MM.1S (cell line): ENCODE measurements at regions not wholly inside any gene's neighbourhood (a gene's known extent, or its start where the extent isn't known, plus 50 kb on each side); places are given as distances from the start of the nearest gene placed in this dataset.

Experiments used
- DNase-seq: peaks from one replicate; pipeline ENCODE4 v3.0.0-alpha.2; 2015
- H2AFZ ChIP-seq: fragments of 300-600 bp; sonication (generic); 2 replicates; pipeline ENCODE4 v1.6.0; 2016; ENCODE audit warnings: antibody characterized with exemption, low read length
- H3F3A ChIP-seq: fragments of 300-600 bp; sonication (generic); 2 replicates; pipeline ENCODE4 v1.6.1; 2016; ENCODE audit warnings: mild to moderate bottlenecking, antibody characterized with exemption, low read length, moderate library complexity, mixed read lengths; ENCODE audit not compliant: insufficient read depth
- H3K27ac ChIP-seq: fragments of 300-600 bp; sonication (generic); 2 replicates; pipeline ENCODE4 v1.5.1; 2016; ENCODE audit warnings: mild to moderate bottlenecking, low read length
- H3K27me3 ChIP-seq: fragments of 300-600 bp; sonication (generic); replicated peaks from 2 replicates; pipeline ENCODE4 v1.6.0; 2016; ENCODE audit warnings: low read length; ENCODE audit not compliant: insufficient read depth
- H3K36me3 ChIP-seq: fragments of 300-600 bp; sonication (generic); replicated peaks from 2 replicates; pipeline ENCODE4 v1.6.1; 2016; ENCODE audit warnings: mild to moderate bottlenecking, low read length, mixed read lengths; ENCODE audit not compliant: insufficient read depth
- H3K4me1 ChIP-seq: fragments of 300-600 bp; sonication (generic); 2 replicates; pipeline ENCODE4 v1.6.1; 2016; ENCODE audit warnings: low read length, mixed read lengths
- H3K4me2 ChIP-seq: fragments of 300-600 bp; sonication (generic); 2 replicates; pipeline ENCODE4 v1.6.0; 2016; ENCODE audit warnings: low read depth, low read length
- H3K4me3 ChIP-seq: fragments of 300-600 bp; sonication (generic); 2 replicates; pipeline ENCODE4 v1.5.1; 2016; ENCODE audit warnings: low read length, mixed read lengths
- H3K79me2 ChIP-seq: fragments of 300-600 bp; sonication (generic); 2 replicates; pipeline ENCODE4 v1.6.1; 2016; ENCODE audit warnings: mixed run types, low read length, mixed read lengths
- H3K9ac ChIP-seq: fragments of 300-600 bp; sonication (generic); 2 replicates; pipeline ENCODE4 v1.6.1; 2016; ENCODE audit warnings: low read length, mixed read lengths
- H3K9me2 ChIP-seq: fragments of 300-600 bp; sonication (generic); replicated peaks from 2 replicates; pipeline ENCODE4 v1.6.1; 2016; ENCODE audit warnings: mild to moderate bottlenecking, low read length, mixed read lengths; ENCODE audit not compliant: insufficient read depth
- H3K9me3 ChIP-seq: fragments of 300-600 bp; sonication (generic); replicated peaks from 2 replicates; pipeline ENCODE4 v1.6.1; 2016; ENCODE audit warnings: mild to moderate bottlenecking, low read length, mixed read lengths; ENCODE audit not compliant: insufficient read depth
- H4K20me1 ChIP-seq: fragments of 300-600 bp; sonication (generic); 2 replicates; pipeline ENCODE4 v1.6.1; 2016; ENCODE audit warnings: mild to moderate bottlenecking, low read length, moderate library complexity, mixed read lengths; ENCODE audit not compliant: insufficient read depth
- EZH2 ChIP-seq: fragments of 300-600 bp; sonication (generic); optimal IDR thresholded peaks from 2 replicates; pipeline ENCODE3; 2017; ENCODE audit warnings: low read depth, mild to moderate bottlenecking, antibody characterized with exemption, low read length, mixed read lengths
- EZH2phosphoT487 ChIP-seq: fragments of 300-600 bp; sonication (generic); IDR thresholded peaks from 2 replicates; pipeline ENCODE4 v1.6.1; 2018; ENCODE audit warnings: antibody characterized with exemption, low read length
- TF ChIP-seq, protein P1 (sequence below): fragments of 300-600 bp; sonication (generic); IDR thresholded peaks from 2 replicates; pipeline ENCODE4 v1.5.1; 2016; ENCODE audit warnings: antibody characterized with exemption, low read length, mixed read lengths

- no peak for DNase-seq
- H3K4me2 ChIP-seq = no peak overlapping the region
Observed at GRCh38 chr5:90338712-90339372, 70.7 kb downstream of the CETN3 start.

DNA sequence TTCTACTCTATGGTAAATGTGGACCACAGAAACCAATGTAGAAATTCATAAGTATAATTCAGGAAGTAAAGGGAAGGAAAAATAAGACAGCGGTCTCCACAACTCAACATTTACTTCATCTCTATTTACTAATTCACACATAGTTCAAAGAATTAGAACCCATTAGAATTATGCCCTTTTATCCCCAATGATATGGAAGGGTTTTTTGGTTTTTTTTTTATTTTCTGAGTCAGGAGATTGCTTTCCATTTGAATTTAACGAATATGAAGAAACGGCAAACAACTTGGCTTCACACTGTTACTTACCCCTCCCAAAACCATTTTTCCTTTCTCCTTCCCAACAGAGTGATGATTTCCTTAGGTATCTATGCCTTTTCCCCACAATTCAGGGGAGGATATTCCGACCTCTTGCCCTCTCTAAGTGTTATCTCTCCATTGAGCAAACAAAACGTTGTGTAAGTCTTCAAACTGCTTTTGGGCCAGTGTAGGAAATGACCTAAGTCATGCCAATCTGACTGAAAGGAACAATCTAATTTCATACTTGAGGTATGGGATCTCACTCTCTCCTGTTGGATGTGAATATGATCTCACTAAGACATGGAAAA lies 72.0 kb downstream of the CETN3 start:
- H3K9me2 ChIP-seq = no peaks in the 10 kb centered on the region
- H3K36me3 ChIP-seq = no peaks in the 10 kb centered on the region
- TF ChIP-seq EZH2phosphoT487 (no peak), EZH2 (no peak)
- TF ChIP-seq, protein P1, sequence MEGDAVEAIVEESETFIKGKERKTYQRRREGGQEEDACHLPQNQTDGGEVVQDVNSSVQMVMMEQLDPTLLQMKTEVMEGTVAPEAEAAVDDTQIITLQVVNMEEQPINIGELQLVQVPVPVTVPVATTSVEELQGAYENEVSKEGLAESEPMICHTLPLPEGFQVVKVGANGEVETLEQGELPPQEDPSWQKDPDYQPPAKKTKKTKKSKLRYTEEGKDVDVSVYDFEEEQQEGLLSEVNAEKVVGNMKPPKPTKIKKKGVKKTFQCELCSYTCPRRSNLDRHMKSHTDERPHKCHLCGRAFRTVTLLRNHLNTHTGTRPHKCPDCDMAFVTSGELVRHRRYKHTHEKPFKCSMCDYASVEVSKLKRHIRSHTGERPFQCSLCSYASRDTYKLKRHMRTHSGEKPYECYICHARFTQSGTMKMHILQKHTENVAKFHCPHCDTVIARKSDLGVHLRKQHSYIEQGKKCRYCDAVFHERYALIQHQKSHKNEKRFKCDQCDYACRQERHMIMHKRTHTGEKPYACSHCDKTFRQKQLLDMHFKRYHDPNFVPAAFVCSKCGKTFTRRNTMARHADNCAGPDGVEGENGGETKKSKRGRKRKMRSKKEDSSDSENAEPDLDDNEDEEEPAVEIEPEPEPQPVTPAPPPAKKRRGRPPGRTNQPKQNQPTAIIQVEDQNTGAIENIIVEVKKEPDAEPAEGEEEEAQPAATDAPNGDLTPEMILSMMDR = no peak
- H3K79me2 ChIP-seq = no peaks in the 10 kb centered on the region
- no peaks in the 10 kb centered on the region for H3K27me3 ChIP-seq
- no peak overlapping the region for H3K9ac ChIP-seq
- H3K27ac ChIP-seq = no peak overlapping the region
- no peak for DNase-seq
- no peaks in the 10 kb centered on the region for H4K20me1 ChIP-seq
- H3F3A ChIP-seq = no peaks in the 10 kb centered on the region
- no peaks in the 10 kb centered on the region for H3K4me1 ChIP-seq
- no peak overlapping the region for H2AFZ ChIP-seq
- no peak overlapping the region for H3K4me3 ChIP-seq
- H3K9me3 ChIP-seq = no peaks in the 10 kb centered on the region
- no peak overlapping the region for H3K4me2 ChIP-seq

More at GRCh38 chr5:90338712-90339372, 70.7 kb downstream of the CETN3 start:
- Histone ChIP-seq H4K20me1 (no peaks in the 10 kb centered on the region), H3K36me3 (no peaks in the 10 kb centered on the region), H3K9me3 (no peaks in the 10 kb centered on the region), H3F3A (no peaks in the 10 kb centered on the region), H3K4me3 (no peak overlapping the region), H2AFZ (0 out of 2 replicates have a peak overlapping the region, but pooled peaks have one; percentile 24), H3K27me3 (no peaks in the 10 kb centered on the region), H3K9me2 (no peaks in the 10 kb centered on the region), H3K9ac (no peak overlapping the region), H3K4me1 (no peaks in the 10 kb centered on the region), H3K79me2 (no peaks in the 10 kb centered on the region), H3K27ac (no peak overlapping the region)
- no peak for TF ChIP-seq EZH2phosphoT487
- TF ChIP-seq, protein P1 = no peak
- no peak for TF ChIP-seq EZH2

GRCh38 chr5:90336752-90337151 lies 72.8 kb downstream of the CETN3 start:
- H3K36me3 ChIP-seq = no peaks in the 10 kb centered on the region
- DNase-seq = no peak

More at GRCh38 chr5:90336752-90337151, 72.8 kb downstream of the CETN3 start:
- Histone ChIP-seq H4K20me1 (no peaks in the 10 kb centered on the region), H3K9me3 (no peaks in the 10 kb centered on the region), H3K4me2 (no peak overlapping the region), H3K9ac (no peak overlapping the region), H3K27me3 (no peaks in the 10 kb centered on the region), H2AFZ (no peak overlapping the region), H3K79me2 (no peaks in the 10 kb centered on the region), H3K27ac (no peak overlapping the region), H3F3A (no peaks in the 10 kb centered on the region), H3K4me1 (no peaks in the 10 kb centered on the region), H3K4me3 (no peak overlapping the region), H3K9me2 (no peaks in the 10 kb centered on the region)
- TF ChIP-seq, protein P1 = no peak
- TF ChIP-seq EZH2phosphoT487 (no peak), EZH2 (no peak)
